H1 (cell line): ENCODE measurements at regions not wholly inside any gene's neighbourhood (a gene's known extent, or its start where the extent isn't known, plus 50 kb on each side); places are given as distances from the start of the nearest gene placed in this dataset.

Experiments used
- CTCF ChIA-PET: fragments of 300-600 bp; sonication (Branson Sonifier 250); formaldehyde crosslinking; loops from one replicate; lab custom pipeline; 2021; ENCODE audit not compliant: partially characterized antibody; lab: Charles Lee
- POLR2A ChIA-PET: fragments of 300-600 bp; sonication (Branson Sonifier 250); formaldehyde crosslinking; loops from one replicate; lab custom pipeline; 2021; ENCODE audit warnings: inconsistent platforms; ENCODE audit not compliant: partially characterized antibody; lab: Charles Lee
- DNase-seq, 2 experiments: peaks; one replicate each; pipeline versions ENCODE4 v3.0.0 to v3.0.0-alpha.2; 2010 to 2022; ENCODE audit warnings: low spot score in 2 of 2, low read depth in 1 of 2, mixed read lengths in 1 of 2
- FAIRE-seq: peaks from 2 replicates; lab custom pipeline; 2011; peaks lifted over from hg19 to GRCh38; lab: Jason Lieb, UNC
- H2AFZ ChIP-seq: 2 replicates; pipeline ENCODE4 v1.8.1; 2012; ENCODE audit warnings: low read length, inconsistent platforms
- H2AK5ac ChIP-seq: 2 replicates; pipeline ENCODE4 v1.6.1; 2013; ENCODE audit warnings: low read depth, low read length
- H2BK120ac ChIP-seq: replicated peaks from 2 replicates; pipeline ENCODE3; 2013; ENCODE audit warnings: low read depth, low read length, inconsistent platforms
- H2BK12ac ChIP-seq: 2 replicates; pipeline ENCODE4 v1.6.1; 2013; ENCODE audit warnings: low read depth, low read length
- H2BK15ac ChIP-seq: 2 replicates; pipeline ENCODE4 v1.6.1; 2013; ENCODE audit warnings: low read length
- H2BK20ac ChIP-seq: 2 replicates; pipeline ENCODE4 v1.6.1; 2013; ENCODE audit warnings: low read length
- H2BK5ac ChIP-seq: 2 replicates; pipeline ENCODE4 v1.6.1; 2013; ENCODE audit warnings: low read depth, low read length
- H3K14ac ChIP-seq: 2 replicates; pipeline ENCODE4 v1.6.1; 2013; ENCODE audit warnings: inconsistent platforms; ENCODE audit not compliant: insufficient read length
- H3K18ac ChIP-seq: 2 replicates; pipeline ENCODE4 v1.6.1; 2013; ENCODE audit warnings: low read length; ENCODE audit errors: extremely low read depth
- H3K23ac ChIP-seq: 2 replicates; pipeline ENCODE4 v1.6.1; 2013; ENCODE audit warnings: inconsistent platforms; ENCODE audit not compliant: insufficient read length
- H3K23me2 ChIP-seq: 2 replicates; pipeline ENCODE4 v1.6.1; 2013; ENCODE audit warnings: low read depth, low read length
- H3K27ac ChIP-seq: 2 replicates; pipeline ENCODE4 v1.6.1; 2011; ENCODE audit warnings: low read depth, low read length, inconsistent platforms
- H3K27me3 ChIP-seq, 4 experiments: replicated peaks in 1 of 4; 1 replicate in 1 of 4; 2 replicates in 3 of 4; pipeline versions ENCODE4 v1.6.1 to v1.8.1; 2011 to 2013; ENCODE audit warnings: low read length in 3 of 4, mild to moderate bottlenecking in 3 of 4, inconsistent platforms in 2 of 4, mixed read lengths in 2 of 4, moderate library complexity in 1 of 4; ENCODE audit not compliant: control insufficient read depth in 3 of 4, insufficient read depth in 3 of 4; ENCODE audit errors: extremely low read depth in 1 of 4
- H3K36me3 ChIP-seq, 4 experiments: 2 replicates each; pipeline versions ENCODE4 v1.6.1 to v1.8.1; 2011 to 2013; ENCODE audit warnings: mild to moderate bottlenecking in 4 of 4, low read length in 3 of 4, moderate library complexity in 2 of 4, control low read depth in 1 of 4, inconsistent platforms in 1 of 4; ENCODE audit not compliant: insufficient read depth in 4 of 4, control insufficient read depth in 2 of 4
- H3K4ac ChIP-seq: replicated peaks from 2 replicates; pipeline ENCODE3; 2013; ENCODE audit warnings: low read length, low read depth, mixed read lengths, inconsistent platforms; ENCODE audit not compliant: insufficient read length
- H3K4me1 ChIP-seq, 4 experiments: replicated peaks in 1 of 4; 1 replicate in 1 of 4; 2 replicates in 3 of 4; pipeline versions ENCODE4 v1.6.1 to v1.8.1; 2011 to 2013; ENCODE audit warnings: low read length in 3 of 4, inconsistent platforms in 2 of 4, mixed read lengths in 1 of 4; ENCODE audit not compliant: insufficient read depth in 4 of 4, control insufficient read depth in 3 of 4
- H3K4me2 ChIP-seq, 2 experiments: 2 replicates each; pipeline versions ENCODE4 v1.6.1 to v1.8.1; 2011 to 2013; ENCODE audit warnings: low read depth in 2 of 2, low read length in 2 of 2, control low read depth in 1 of 2, inconsistent platforms in 1 of 2, mild to moderate bottlenecking in 1 of 2; ENCODE audit not compliant: insufficient read depth in 1 of 2
- H3K4me3 ChIP-seq, 4 experiments: fragments of 200-600, 300-600 bp in 1 of 4; sonication (generic), shearing (Covaris generic), sonication (Bioruptor Twin) in 1 of 4; 2 replicates each; pipeline versions ENCODE4 v1.5.1 to v1.8.1; 2011 to 2016; ENCODE audit warnings: low read length in 4 of 4, low read depth in 3 of 4, control low read depth in 2 of 4, inconsistent platforms in 2 of 4, mild to moderate bottlenecking in 2 of 4, mixed read lengths in 1 of 4, moderate library complexity in 1 of 4; ENCODE audit not compliant: insufficient read depth in 2 of 4; ENCODE audit errors: extremely low read depth in 1 of 4
- H3K56ac ChIP-seq: replicated peaks from 2 replicates; pipeline ENCODE3; 2013; ENCODE audit warnings: low read depth, mild to moderate bottlenecking, mixed read lengths, low read length, inconsistent platforms; ENCODE audit not compliant: insufficient read length
- H3K79me1 ChIP-seq: 2 replicates; pipeline ENCODE4 v1.6.1; 2013; ENCODE audit warnings: low read depth, low read length, control low read depth
- H3K79me2 ChIP-seq, 2 experiments: 2 replicates each; pipeline versions ENCODE4 v1.6.1 to v1.8.1; 2012 to 2013; ENCODE audit warnings: low read length in 2 of 2, mild to moderate bottlenecking in 2 of 2, inconsistent platforms in 1 of 2; ENCODE audit not compliant: insufficient read depth in 2 of 2, control insufficient read depth in 1 of 2
- H3K9ac ChIP-seq, 4 experiments: replicated peaks in 1 of 4; 1 replicate in 1 of 4; 2 replicates in 3 of 4; pipeline versions ENCODE4 v1.6.1 to v1.8.1; 2011 to 2013; ENCODE audit warnings: low read depth in 3 of 4, low read length in 3 of 4, control low read depth in 2 of 4, mild to moderate bottlenecking in 2 of 4, moderate library complexity in 2 of 4, inconsistent platforms in 1 of 4; ENCODE audit errors: extremely low read depth in 1 of 4
- H3K9me3 ChIP-seq, 2 experiments: 2 replicates each; pipeline versions ENCODE4 v1.6.1 to v1.8.1; 2012 to 2013; ENCODE audit warnings: mild to moderate bottlenecking in 2 of 2, moderate library complexity in 2 of 2, control low read depth in 1 of 2, inconsistent platforms in 1 of 2, low read depth in 1 of 2, low read length in 1 of 2, mixed read lengths in 1 of 2; ENCODE audit not compliant: insufficient read depth in 2 of 2
- H4K20me1 ChIP-seq, 2 experiments: replicated peaks in 1 of 2; 2 replicates each; pipeline versions ENCODE3 to v1.8.1; 2011 to 2013; ENCODE audit warnings: inconsistent platforms in 2 of 2, low read length in 2 of 2, mild to moderate bottlenecking in 1 of 2; ENCODE audit not compliant: insufficient read depth in 2 of 2, control insufficient read depth in 1 of 2
- H4K5ac ChIP-seq: 2 replicates; pipeline ENCODE4 v1.6.1; 2013; ENCODE audit warnings: low read length, low read depth, mixed read lengths, inconsistent platforms; ENCODE audit not compliant: insufficient read length
- H4K8ac ChIP-seq: 2 replicates; pipeline ENCODE4 v1.8.0; 2013; ENCODE audit warnings: mild to moderate bottlenecking, moderate library complexity, low read length, inconsistent platforms; ENCODE audit not compliant: insufficient read depth; ENCODE audit errors: extremely low read depth
- H4K91ac ChIP-seq: replicated peaks from 2 replicates; pipeline ENCODE3; 2013; ENCODE audit warnings: low read length, mixed read lengths, inconsistent platforms; ENCODE audit not compliant: insufficient read length
- SRF ChIP-seq: IDR thresholded peaks from 2 replicates; pipeline ENCODE4 v1.6.1; 2011; ENCODE audit warnings: mild to moderate bottlenecking, low read depth, low read length, moderate library complexity
- TCF12 ChIP-seq: IDR thresholded peaks from 2 replicates; pipeline ENCODE4 v1.6.1; 2011; ENCODE audit warnings: low read depth, mild to moderate bottlenecking, low read length
- WGBS, 2 experiments: shearing (Covaris generic) in 1 of 2; methylation state at CpG; one replicate each; pipeline versions ENCODE4 v1.1.6 to v1.1.7; 2013 to 2015; ENCODE audit warnings: low lambda C conversion rate in 2 of 2, mixed read lengths in 2 of 2, inconsistent platforms in 1 of 2, low coverage in 1 of 2, missing lambda C conversion rate in 1 of 2; ENCODE audit not compliant: insufficient replicate concordance in 2 of 2, insufficient coverage in 1 of 2, insufficient read length in 1 of 2; ENCODE audit errors: extremely low coverage in 1 of 2, missing lambda C conversion rate in 1 of 2; 5-methylcytosine and 5-hydroxymethylcytosine counted together

DNA sequence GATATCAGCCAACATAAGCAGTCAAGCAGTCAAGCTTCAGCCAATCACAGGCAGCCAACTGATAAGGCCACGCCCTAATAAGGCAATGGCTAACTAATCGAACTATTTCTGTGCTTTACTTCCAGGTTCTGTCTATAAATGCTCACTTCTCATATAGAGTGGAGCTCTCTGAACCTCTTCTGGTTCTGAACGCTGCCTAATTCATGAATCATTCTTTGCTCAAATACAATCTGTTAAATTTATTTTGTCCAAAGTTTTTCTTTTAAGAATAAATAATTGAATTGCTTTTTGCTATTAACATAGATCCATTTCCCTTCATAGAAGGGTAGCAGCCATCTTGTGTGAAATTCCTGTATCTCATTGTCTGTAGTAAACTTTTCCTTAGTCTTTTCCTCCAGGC lies 97.9 kb upstream of the TMEM72 start:
- H2BK5ac ChIP-seq = no peak overlapping the region
- H4K8ac ChIP-seq = no peak overlapping the region
- no peak overlapping the region for H3K14ac ChIP-seq
- no peak overlapping the region for H4K5ac ChIP-seq
- H3K18ac ChIP-seq = no peak overlapping the region
- no peak overlapping the region for H3K4ac ChIP-seq
- H3K79me1 ChIP-seq = no peaks in the 10 kb centered on the region
- 93% methylated on average over 3 of the region's 3 CpGs; no CpG with 5 or more reads in 1 of the 2 experiments for WGBS, 2 experiments
- no peak overlapping the region for H3K9ac ChIP-seq
- peak; percentile 64; the same call in 1 of the 2 replicates for TF ChIP-seq SRF
- TF ChIP-seq TCF12 = no peak
- POLR2A ChIA-PET = no interaction called here
- no peak for FAIRE-seq
- H3K23me2 ChIP-seq = no peaks in the 10 kb centered on the region
- no peak overlapping the region for H3K27ac ChIP-seq
- no peak overlapping the region for H3K4me2 ChIP-seq
- DNase-seq = no peak
- no peak overlapping the region for H2BK12ac ChIP-seq
- H3K23ac ChIP-seq = no peak overlapping the region
- CTCF ChIA-PET = no interaction called here
- no peak overlapping the region for H2AK5ac ChIP-seq
- no peaks in the 10 kb centered on the region for H4K20me1 ChIP-seq
- H3K36me3 ChIP-seq = no peaks in the 10 kb centered on the region; a peak in 1 of 8 replicates
- no peak overlapping the region for H2BK20ac ChIP-seq
- H2AFZ ChIP-seq = no peak overlapping the region
- no peaks in the 10 kb centered on the region for H3K27me3 ChIP-seq
- H2BK15ac ChIP-seq = no peak overlapping the region
- peaks cover 0 to 7% of the 10 kb centered on the region in 2 experiments; a peak in 1 of 4 replicates for H3K9me3 ChIP-seq
- no peak overlapping the region for H3K4me3 ChIP-seq
- H3K79me2 ChIP-seq = no peaks in the 10 kb centered on the region
- H4K91ac ChIP-seq = no peak overlapping the region
- no peak overlapping the region for H3K56ac ChIP-seq
- H2BK120ac ChIP-seq = no peak overlapping the region
- H3K4me1 ChIP-seq = peaks cover 0 to 2% (median under 1%) of the 10 kb centered on the region in 4 experiments; a peak in 1 of 7 replicates
